IgD-negative memory B cell (primary cell): ENCODE measurements at regions not wholly inside any gene's neighbourhood (a gene's known extent, or its start where the extent isn't known, plus 50 kb on each side); places are given as distances from the start of the nearest gene placed in this dataset.
"Not testable (repeated sequence)": the region's sequence is repeated elsewhere in the genome, so short reads cannot be mapped to it uniquely, and the experiment has no call there.

Source experiments
- H3K27ac Mint-ChIP-seq, 3 donors: one replicate each; pipeline ENCODE4 v1.8.0; 2020 to 2022; ENCODE audit warnings: mild to moderate bottlenecking in 3 of 3, mixed read lengths in 3 of 3, moderate library complexity in 1 of 3
- H3K27me3 Mint-ChIP-seq: one replicate; pipeline ENCODE4 v1.8.0; 2021; ENCODE audit warnings: mixed read lengths
- H3K36me3 Mint-ChIP-seq: one replicate; pipeline ENCODE4 v1.8.0; 2020; ENCODE audit warnings: mild to moderate bottlenecking, mixed read lengths
- H3K4me1 Mint-ChIP-seq, 3 donors: one replicate each; pipeline ENCODE4 v1.8.0; 2020 to 2022; ENCODE audit warnings: mixed read lengths in 3 of 3, mild to moderate bottlenecking in 1 of 3
- H3K4me3 Mint-ChIP-seq, 4 donors: one replicate each; pipeline ENCODE4 v1.8.0; 2020 to 2022; ENCODE audit warnings: mild to moderate bottlenecking in 4 of 4, mixed read lengths in 4 of 4, moderate library complexity in 3 of 4
- H3K9me3 Mint-ChIP-seq, 3 donors: one replicate each; pipeline ENCODE4 v1.8.0; 2020 to 2021; ENCODE audit warnings: mixed read lengths in 3 of 3, mild to moderate bottlenecking in 1 of 3

DNA sequence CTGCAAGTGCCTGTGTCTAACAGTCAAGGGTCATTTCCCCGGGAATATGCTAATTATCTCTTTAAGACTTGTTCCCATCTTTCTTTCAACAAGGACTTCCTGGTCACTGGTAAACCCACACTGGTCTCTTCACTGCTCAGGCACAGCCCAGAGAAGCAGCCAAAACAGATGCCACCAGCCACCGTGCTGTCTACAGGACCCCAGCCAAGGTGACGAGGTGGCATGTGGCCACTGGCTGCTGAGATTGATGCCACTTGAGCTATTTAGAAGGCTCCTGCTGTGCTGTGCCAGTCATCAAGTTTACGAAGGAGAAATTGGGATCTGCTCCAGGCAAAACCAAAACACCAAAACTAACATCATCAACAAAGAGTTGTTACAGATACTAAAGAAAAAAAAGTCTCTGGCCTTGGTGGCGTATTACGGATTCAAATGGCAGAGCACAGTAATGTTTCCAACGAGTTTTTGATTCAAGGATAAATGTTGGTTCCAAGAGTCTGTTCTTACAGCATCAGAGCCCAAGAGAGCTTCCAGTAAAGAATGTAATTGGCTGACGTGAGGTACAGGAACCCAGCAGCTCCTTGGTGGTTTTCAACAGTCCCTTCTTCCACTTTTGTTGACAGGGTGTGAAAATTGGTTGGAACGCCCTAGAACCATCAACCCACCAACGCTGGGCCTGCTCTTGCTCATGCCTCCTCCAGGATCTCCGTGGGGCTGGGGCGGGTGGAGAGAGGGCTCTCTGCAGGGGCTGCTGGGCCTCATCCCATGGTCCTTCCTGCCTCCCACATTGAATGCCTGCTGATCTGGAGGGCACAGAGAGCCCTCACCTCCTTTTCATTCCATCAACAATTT lies 63.7 kb upstream of the ZCCHC2 start:
- peaks cover 4% of the 10 kb centered on the region for H3K27me3 Mint-ChIP-seq
- H3K4me1 Mint-ChIP-seq, result peaks cover 0 to 4% (median 0%) of the 10 kb centered on the region in 3 donors
- no peak overlapping the region for H3K27ac Mint-ChIP-seq
- H3K36me3 Mint-ChIP-seq, result no peaks in the 10 kb centered on the region
- H3K9me3 Mint-ChIP-seq, result no peaks in the 10 kb centered on the region
- no peak overlapping the region for H3K4me3 Mint-ChIP-seq

DNA sequence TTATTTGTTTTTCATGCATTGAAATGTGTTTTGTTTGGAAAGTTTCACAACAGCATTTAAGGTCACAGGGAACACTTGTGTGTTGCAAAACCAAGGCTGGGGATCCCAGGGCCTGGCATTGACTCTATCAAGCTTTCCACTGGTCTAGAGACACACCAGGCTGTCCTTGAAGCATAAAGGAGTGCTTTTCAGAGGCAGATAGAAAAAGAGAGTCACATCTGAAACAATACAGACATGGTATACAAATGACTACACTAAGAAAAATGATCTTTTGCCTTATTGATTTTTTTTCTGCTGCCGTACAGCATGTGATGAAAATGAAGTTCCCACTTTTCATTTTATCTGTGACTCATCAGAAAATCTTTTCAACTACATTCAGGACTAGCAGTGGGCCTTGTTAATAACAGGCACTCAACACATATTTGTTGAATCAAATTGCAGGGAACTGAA lies 61.9 kb upstream of the ZCCHC2 start:
- peaks cover 3% of the 10 kb centered on the region for H3K27me3 Mint-ChIP-seq
- no peak overlapping the region for H3K4me3 Mint-ChIP-seq
- H3K4me1 Mint-ChIP-seq, result peaks cover 0 to 4% (median 0%) of the 10 kb centered on the region in 3 donors
- no peak overlapping the region for H3K27ac Mint-ChIP-seq
- peaks cover 0 to 4% (median 3%) of the 10 kb centered on the region in 3 donors for H3K9me3 Mint-ChIP-seq
- no peaks in the 10 kb centered on the region for H3K36me3 Mint-ChIP-seq

GRCh38 chr18:62461591-62461990 lies 61.2 kb upstream of the ZCCHC2 start:
- no peak overlapping the region for H3K4me3 Mint-ChIP-seq
- H3K36me3 Mint-ChIP-seq, result no peaks in the 10 kb centered on the region
- H3K27ac Mint-ChIP-seq, result no peak overlapping the region
- H3K9me3 Mint-ChIP-seq, result peaks cover 0 to 4% (median 3%) of the 10 kb centered on the region in 3 donors
- H3K27me3 Mint-ChIP-seq, result peaks cover 3% of the 10 kb centered on the region
- peaks cover 0 to 4% (median 0%) of the 10 kb centered on the region in 3 donors for H3K4me1 Mint-ChIP-seq

- peaks cover 3 to 13% (median 9%) of the 10 kb centered on the region in 3 donors for H3K9me3 Mint-ChIP-seq
- no peak overlapping the region for H3K4me3 Mint-ChIP-seq
- H3K4me1 Mint-ChIP-seq, result no peaks in the 10 kb centered on the region
- no peak overlapping the region for H3K27ac Mint-ChIP-seq
- peaks cover under 1% of the 10 kb centered on the region for H3K36me3 Mint-ChIP-seq
- H3K27me3 Mint-ChIP-seq, result peaks cover 3% of the 10 kb centered on the region
These were observed 58.6 kb upstream of the ZCCHC2 start for GRCh38 chr18:62464266-62464665.

DNA sequence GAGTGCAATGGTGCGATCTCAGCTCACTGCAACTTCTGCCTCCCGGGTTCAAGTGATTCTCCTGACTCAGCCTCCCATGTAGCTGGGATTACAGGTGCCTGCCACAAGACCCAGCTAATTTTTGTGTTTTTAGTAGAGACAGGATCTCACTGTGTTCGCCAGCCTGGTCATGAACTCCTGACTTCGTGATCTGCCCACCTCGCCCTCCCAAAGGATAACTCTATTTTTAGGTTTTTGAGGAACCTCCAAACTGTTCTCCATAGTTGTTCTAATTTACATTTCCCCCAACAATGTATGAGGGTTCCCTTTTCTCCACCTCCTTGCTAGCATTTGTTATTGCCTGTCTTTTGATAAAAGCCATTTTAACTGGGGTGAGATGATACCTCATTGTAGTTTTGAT lies 53.7 kb upstream of the ZCCHC2 start:
- H3K4me3 Mint-ChIP-seq, H3K36me3 Mint-ChIP-seq, H3K4me1 Mint-ChIP-seq, H3K27ac Mint-ChIP-seq: not testable (repeated sequence)
- Mint-ChIP-seq H3K9me3 (peaks cover 17 to 44% (median 19%) of the 10 kb centered on the region in 3 donors), H3K27me3 (peaks cover 15% of the 10 kb centered on the region)
